ENCODE measurements at regions not wholly inside any gene's neighbourhood (a gene's known extent, or its start where the extent isn't known, plus 50 kb on each side); places are given as distances from the start of the nearest gene placed in this dataset.
"Not testable (repeated sequence)": the region's sequence is repeated elsewhere in the genome, so short reads cannot be mapped to it uniquely, and the experiment has no call there.

DNA sequence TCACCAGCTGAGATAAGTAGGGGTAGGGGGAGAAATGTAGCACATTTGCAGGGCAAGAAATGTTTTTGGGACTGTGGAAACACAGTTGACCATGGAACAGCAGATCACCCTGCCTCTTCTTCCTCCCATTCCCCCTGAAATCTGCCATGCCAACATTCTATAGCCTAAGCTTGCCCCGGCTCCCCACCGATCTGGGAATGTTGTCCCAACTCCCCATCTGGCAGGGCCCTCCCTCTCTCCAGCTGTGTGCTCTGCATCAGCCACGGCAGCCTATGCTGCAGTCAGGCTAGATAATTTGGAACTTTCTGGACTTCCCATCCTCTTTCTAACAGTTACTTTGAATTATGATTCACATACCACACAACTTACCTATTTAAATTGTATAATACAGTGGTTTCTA is 425.1 kb upstream of the RAB6C start:
- intact Hi-C loops (cut with DNase I), result no loop called here
- Histone ChIP-seq H3K4me3 (no peak overlapping the region), H3K4me1 (no peaks in the 10 kb centered on the region), H3K36me3 (no peaks in the 10 kb centered on the region), H3K27ac (no peak overlapping the region), H3K27me3 (no peaks in the 10 kb centered on the region), H3K9me3 (no peaks in the 10 kb centered on the region)
- TF ChIP-seq, protein P1, sequence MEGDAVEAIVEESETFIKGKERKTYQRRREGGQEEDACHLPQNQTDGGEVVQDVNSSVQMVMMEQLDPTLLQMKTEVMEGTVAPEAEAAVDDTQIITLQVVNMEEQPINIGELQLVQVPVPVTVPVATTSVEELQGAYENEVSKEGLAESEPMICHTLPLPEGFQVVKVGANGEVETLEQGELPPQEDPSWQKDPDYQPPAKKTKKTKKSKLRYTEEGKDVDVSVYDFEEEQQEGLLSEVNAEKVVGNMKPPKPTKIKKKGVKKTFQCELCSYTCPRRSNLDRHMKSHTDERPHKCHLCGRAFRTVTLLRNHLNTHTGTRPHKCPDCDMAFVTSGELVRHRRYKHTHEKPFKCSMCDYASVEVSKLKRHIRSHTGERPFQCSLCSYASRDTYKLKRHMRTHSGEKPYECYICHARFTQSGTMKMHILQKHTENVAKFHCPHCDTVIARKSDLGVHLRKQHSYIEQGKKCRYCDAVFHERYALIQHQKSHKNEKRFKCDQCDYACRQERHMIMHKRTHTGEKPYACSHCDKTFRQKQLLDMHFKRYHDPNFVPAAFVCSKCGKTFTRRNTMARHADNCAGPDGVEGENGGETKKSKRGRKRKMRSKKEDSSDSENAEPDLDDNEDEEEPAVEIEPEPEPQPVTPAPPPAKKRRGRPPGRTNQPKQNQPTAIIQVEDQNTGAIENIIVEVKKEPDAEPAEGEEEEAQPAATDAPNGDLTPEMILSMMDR (IDR thresholded peaks at IDR 0.05), result no peak
- TF ChIP-seq POLR2A (IDR thresholded peaks at IDR 0.05), result no peak
- ATAC-seq (no peak), DNase-seq (no peak)
- WGBS (ENCODE audit: insufficient coverage, low coverage, low lambda C conversion rate, missing lambda C conversion rate), result 22% methylated on average over 3 of the region's 3 CpGs

DNA sequence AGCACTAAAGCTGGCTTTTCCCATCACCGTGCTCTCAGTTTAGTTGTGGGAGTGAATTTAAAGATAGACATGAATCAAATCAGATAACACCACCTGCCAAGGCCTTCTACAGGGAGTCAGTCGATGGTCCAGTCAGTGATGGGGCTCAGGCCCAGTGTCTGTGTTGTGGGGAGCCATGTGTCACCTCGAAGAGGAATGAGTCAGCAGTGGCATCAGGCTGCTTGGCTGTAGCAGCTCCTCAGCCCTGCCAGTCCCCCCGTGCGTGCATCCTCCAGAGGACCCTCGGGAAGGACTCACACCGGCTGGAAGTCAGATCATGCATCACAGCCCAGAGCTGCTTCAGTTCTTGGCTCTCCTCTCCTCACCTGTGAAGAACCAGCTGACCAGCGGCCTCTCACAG is 420.4 kb upstream of the RAB6C start:
- intact Hi-C loops (cut with DNase I), result no loop called here
- Histone ChIP-seq H3K27me3 (no peaks in the 10 kb centered on the region), H3K9me3 (no peaks in the 10 kb centered on the region), H3K4me3 (no peak overlapping the region), H3K36me3 (no peaks in the 10 kb centered on the region), H3K4me1 (no peaks in the 10 kb centered on the region), H3K27ac (no peak overlapping the region)
- ATAC-seq (no peak), DNase-seq (no peak)
- TF ChIP-seq POLR2A (IDR thresholded peaks at IDR 0.05), result no peak
- TF ChIP-seq, protein P1 (IDR thresholded peaks at IDR 0.05), result no peak
- 33% methylated on average over 2 of the region's 8 CpGs for WGBS (ENCODE audit: insufficient coverage, low coverage, low lambda C conversion rate, missing lambda C conversion rate)

DNA sequence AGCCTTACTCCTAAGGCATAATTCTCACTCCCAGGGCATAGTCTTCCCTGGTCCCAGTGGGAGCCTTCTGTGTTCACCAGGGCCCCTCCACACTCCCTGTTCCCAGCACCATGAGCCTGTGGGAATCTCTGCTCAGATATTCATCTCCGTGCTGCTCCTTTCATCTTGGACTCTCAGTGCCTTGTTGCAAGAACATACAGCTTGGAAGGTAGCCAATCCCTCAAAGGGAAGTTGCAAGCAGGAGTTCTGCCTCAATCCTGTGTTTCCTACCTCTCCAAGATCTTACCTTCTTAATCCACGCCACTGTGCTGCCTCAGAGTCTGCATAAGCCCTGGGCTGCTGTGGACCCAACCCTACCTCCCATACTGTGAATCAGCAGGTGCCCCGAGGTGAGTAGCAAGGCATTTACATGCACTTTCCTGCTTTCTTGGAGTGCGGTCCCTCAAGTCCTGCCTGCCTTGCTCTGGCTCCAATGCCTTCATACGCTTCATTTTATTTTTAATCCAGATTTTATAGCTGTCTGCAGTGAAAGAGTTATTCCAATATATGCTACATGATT is 413.8 kb upstream of the RAB6C start:
- TF ChIP-seq, protein P1 (IDR thresholded peaks at IDR 0.05), result no peak
- TF ChIP-seq POLR2A (IDR thresholded peaks at IDR 0.05), result no peak
- intact Hi-C loops (cut with DNase I), result no loop called here
- 29% methylated on average over 5 of the region's 5 CpGs for WGBS (ENCODE audit: insufficient coverage, low coverage, low lambda C conversion rate, missing lambda C conversion rate)
- DNase-seq (no peak), ATAC-seq (no peak)
- Histone ChIP-seq H3K9me3 (no peaks in the 10 kb centered on the region), H3K4me1 (no peaks in the 10 kb centered on the region), H3K27me3 (no peaks in the 10 kb centered on the region), H3K36me3 (no peaks in the 10 kb centered on the region), H3K4me3 (no peak overlapping the region), H3K27ac (no peak overlapping the region)

DNA sequence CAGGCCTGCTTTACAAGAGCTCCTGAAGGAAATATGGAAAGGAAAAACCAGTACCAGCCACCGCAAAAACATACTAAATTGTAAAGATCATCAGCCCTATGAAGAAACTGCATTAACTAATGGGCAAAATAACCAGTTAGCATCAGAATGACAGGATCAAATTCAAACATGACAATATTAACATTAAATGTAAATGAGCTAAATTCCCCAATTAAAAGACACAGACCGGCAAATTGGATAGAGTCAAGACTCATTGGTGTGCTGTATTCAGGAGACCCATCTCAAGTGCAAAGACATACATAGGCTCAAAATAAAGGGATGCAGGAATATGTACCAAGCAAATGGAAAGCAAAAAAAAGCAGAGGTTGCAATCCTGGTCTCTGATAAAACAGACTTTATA is 408.7 kb upstream of the RAB6C start:
- H3K27ac ChIP-seq; H3K9me3 ChIP-seq; H3K36me3 ChIP-seq; H3K27me3 ChIP-seq; ATAC-seq; DNase-seq; intact Hi-C loops (cut with DNase I); H3K4me3 ChIP-seq; H3K4me1 ChIP-seq: not testable (repeated sequence)
- WGBS (ENCODE audit: insufficient coverage, low coverage, low lambda C conversion rate, missing lambda C conversion rate), result 81% methylated on average over 2 of the region's 2 CpGs

DNA sequence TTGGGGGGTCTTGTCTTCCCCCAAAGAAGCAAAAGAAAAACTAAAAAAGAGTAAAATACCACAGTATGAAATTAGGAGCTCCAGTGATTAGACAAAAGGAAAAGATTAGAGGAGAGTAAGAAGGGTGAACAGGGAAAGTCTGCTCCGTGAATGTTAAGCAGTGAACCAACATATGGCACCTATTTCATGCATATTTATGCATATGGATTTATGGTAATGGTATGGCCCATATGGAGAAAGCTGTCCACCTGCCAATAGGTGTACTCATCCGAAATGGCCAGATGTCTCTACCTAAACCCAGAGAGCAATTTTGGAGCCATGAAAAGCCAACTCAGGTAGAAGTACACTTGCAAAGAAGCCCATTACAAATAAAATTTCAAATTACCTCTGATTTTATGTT is 404.0 kb upstream of the RAB6C start:
- ATAC-seq (no peak), DNase-seq (no peak)
- TF ChIP-seq, protein P1 (IDR thresholded peaks at IDR 0.05), result no peak
- no peak for TF ChIP-seq POLR2A (IDR thresholded peaks at IDR 0.05)
- Histone ChIP-seq H3K36me3 (no peaks in the 10 kb centered on the region), H3K4me1 (no peaks in the 10 kb centered on the region), H3K27ac (no peak overlapping the region), H3K4me3 (no peak overlapping the region), H3K9me3 (no peaks in the 10 kb centered on the region), H3K27me3 (no peaks in the 10 kb centered on the region)
- WGBS (ENCODE audit: insufficient coverage, low coverage, low lambda C conversion rate, missing lambda C conversion rate), result 58% methylated on average over 2 of the region's 2 CpGs
- intact Hi-C loops (cut with DNase I), result no loop called here

Measured in right lobe of liver (tissue), 6 donors.